OCI-LY1 (cell line): ENCODE measurements at regions not wholly inside any gene's neighbourhood (a gene's known extent, or its start where the extent isn't known, plus 50 kb on each side); places are given as distances from the start of the nearest gene placed in this dataset.

ENCODE experiments used
- EZH2 ChIP-seq: fragments of 200-600 bp; sonication (generic), shearing (Covaris generic); IDR thresholded peaks from 2 replicates; pipeline ENCODE4 v1.8.0; 2017; ENCODE audit warnings: borderline replicate concordance, mixed run types, mild to moderate bottlenecking, antibody characterized with exemption, low read length, moderate library complexity, mixed read lengths
- TF ChIP-seq, protein P1 (sequence below): fragments of 200-600 bp; sonication (generic), shearing (Covaris generic); IDR thresholded peaks from 2 replicates; pipeline ENCODE4 v1.5.1; 2017; ENCODE audit warnings: mild to moderate bottlenecking, antibody characterized with exemption, low read length, moderate library complexity, mixed read lengths

DNA sequence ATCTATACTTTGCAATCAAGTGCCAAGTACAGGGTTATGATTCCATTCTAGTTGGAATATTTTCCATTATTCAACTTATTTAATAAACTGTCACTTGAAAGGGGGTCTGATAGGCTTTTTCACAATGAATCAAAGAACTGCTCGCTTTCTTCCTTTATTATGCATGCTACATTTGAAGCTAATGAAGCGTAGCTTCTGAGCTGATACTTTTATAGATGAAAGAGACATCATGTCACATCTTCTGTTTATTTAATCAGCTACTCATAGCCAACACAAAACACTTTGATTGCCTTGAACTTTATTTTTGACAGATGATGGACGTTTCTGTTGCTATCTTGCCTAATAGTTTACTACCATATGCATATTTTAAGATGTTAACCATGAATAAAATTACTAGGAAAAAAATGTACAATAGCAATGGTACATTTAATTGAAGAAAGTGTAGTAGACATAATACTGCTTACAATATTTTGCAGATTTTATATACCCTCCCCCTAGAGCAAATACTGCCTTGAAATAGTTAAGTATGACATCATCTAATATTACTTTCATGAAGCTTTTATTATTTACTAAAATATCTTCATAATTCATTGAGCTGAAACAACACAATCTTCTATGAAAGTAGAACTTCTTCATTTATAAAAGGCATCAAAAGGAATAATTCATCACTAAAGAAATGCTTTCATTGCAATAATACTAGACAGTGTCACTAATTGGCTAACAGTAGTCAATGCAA, 529.3 kb upstream of the TYRP1 start:
- TF ChIP-seq, protein P1, sequence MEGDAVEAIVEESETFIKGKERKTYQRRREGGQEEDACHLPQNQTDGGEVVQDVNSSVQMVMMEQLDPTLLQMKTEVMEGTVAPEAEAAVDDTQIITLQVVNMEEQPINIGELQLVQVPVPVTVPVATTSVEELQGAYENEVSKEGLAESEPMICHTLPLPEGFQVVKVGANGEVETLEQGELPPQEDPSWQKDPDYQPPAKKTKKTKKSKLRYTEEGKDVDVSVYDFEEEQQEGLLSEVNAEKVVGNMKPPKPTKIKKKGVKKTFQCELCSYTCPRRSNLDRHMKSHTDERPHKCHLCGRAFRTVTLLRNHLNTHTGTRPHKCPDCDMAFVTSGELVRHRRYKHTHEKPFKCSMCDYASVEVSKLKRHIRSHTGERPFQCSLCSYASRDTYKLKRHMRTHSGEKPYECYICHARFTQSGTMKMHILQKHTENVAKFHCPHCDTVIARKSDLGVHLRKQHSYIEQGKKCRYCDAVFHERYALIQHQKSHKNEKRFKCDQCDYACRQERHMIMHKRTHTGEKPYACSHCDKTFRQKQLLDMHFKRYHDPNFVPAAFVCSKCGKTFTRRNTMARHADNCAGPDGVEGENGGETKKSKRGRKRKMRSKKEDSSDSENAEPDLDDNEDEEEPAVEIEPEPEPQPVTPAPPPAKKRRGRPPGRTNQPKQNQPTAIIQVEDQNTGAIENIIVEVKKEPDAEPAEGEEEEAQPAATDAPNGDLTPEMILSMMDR = no peak
- TF ChIP-seq EZH2 = no peak
